HL-60 (cell line): ENCODE measurements at regions not wholly inside any gene's neighbourhood (a gene's known extent, or its start where the extent isn't known, plus 50 kb on each side); places are given as distances from the start of the nearest gene placed in this dataset.

Source experiments
- DNase-seq, 2 experiments: peaks; one replicate each; pipeline ENCODE4 v3.0.0-alpha.2; 2010 to 2020; ENCODE audit warnings: low read depth in 1 of 2, low spot score in 1 of 2
- H3K27ac ChIP-seq: fragments of 250-450 bp; sonication (Bioruptor Pico); replicated peaks from 2 replicates; pipeline ENCODE4 v1.5.1; 2020; ENCODE audit warnings: mild to moderate bottlenecking, moderate library complexity
- H3K27me3 ChIP-seq: fragments of 250-450 bp; sonication (Bioruptor Pico); 2 replicates; pipeline ENCODE4 v1.5.1; 2021; ENCODE audit warnings: mild to moderate bottlenecking, moderate library complexity; ENCODE audit not compliant: insufficient read depth, poor library complexity, severe bottlenecking
- H3K4me3 ChIP-seq: replicated peaks from 2 replicates; pipeline ENCODE4 v1.5.1; 2011; ENCODE audit warnings: mild to moderate bottlenecking, control low read depth, low read length; ENCODE audit not compliant: insufficient read depth
- GABPA ChIP-seq: IDR thresholded peaks from 2 replicates; pipeline ENCODE4 v1.6.1; 2012; ENCODE audit warnings: low read depth
- POLR2AphosphoS5 ChIP-seq: IDR thresholded peaks from 2 replicates; pipeline ENCODE4 v1.6.1; 2012; ENCODE audit warnings: low read depth
- SPI1 ChIP-seq: IDR thresholded peaks from 2 replicates; pipeline ENCODE4 v1.6.1; 2012; ENCODE audit warnings: low read depth, mild to moderate bottlenecking, borderline replicate concordance
- TF ChIP-seq, protein P1 (sequence below): IDR thresholded peaks from one replicate; pipeline ENCODE4 v1.5.1; 2011; ENCODE audit warnings: low read length, control low read depth, inconsistent platforms; ENCODE audit not compliant: insufficient read depth
- TF ChIP-seq, protein P2 (sequence below): IDR thresholded peaks from 2 replicates; pipeline ENCODE4 v1.6.1; 2012; ENCODE audit warnings: low read depth; ENCODE audit not compliant: insufficient replicate concordance

DNA sequence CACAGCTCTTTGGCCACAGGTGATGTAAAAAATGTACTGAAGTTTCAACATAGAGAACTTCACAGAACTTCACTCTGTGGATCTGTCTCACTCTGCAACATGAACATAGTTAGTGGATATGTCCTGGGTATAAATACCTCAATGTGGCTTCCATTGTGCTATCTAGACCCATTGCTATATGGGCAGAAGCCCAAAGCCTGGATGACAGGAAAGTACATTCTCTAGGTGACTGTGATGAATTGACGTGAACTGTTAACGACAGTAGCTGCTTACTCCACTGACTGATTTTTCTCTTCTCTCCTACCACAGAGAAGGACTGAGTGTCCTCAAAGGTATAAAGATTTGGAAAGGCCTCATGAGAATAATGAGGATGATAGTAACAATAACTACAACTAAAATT lies 270.1 kb upstream of the FTMT start:
- DNase-seq, result no peak
- Histone ChIP-seq H3K4me3 (no peak overlapping the region), H3K27ac (no peak overlapping the region), H3K27me3 (no peaks in the 10 kb centered on the region)
- TF ChIP-seq, protein P1, sequence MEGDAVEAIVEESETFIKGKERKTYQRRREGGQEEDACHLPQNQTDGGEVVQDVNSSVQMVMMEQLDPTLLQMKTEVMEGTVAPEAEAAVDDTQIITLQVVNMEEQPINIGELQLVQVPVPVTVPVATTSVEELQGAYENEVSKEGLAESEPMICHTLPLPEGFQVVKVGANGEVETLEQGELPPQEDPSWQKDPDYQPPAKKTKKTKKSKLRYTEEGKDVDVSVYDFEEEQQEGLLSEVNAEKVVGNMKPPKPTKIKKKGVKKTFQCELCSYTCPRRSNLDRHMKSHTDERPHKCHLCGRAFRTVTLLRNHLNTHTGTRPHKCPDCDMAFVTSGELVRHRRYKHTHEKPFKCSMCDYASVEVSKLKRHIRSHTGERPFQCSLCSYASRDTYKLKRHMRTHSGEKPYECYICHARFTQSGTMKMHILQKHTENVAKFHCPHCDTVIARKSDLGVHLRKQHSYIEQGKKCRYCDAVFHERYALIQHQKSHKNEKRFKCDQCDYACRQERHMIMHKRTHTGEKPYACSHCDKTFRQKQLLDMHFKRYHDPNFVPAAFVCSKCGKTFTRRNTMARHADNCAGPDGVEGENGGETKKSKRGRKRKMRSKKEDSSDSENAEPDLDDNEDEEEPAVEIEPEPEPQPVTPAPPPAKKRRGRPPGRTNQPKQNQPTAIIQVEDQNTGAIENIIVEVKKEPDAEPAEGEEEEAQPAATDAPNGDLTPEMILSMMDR, result no peak
- TF ChIP-seq SPI1 (no peak), GABPA (no peak), POLR2AphosphoS5 (no peak)
- TF ChIP-seq, protein P2, sequence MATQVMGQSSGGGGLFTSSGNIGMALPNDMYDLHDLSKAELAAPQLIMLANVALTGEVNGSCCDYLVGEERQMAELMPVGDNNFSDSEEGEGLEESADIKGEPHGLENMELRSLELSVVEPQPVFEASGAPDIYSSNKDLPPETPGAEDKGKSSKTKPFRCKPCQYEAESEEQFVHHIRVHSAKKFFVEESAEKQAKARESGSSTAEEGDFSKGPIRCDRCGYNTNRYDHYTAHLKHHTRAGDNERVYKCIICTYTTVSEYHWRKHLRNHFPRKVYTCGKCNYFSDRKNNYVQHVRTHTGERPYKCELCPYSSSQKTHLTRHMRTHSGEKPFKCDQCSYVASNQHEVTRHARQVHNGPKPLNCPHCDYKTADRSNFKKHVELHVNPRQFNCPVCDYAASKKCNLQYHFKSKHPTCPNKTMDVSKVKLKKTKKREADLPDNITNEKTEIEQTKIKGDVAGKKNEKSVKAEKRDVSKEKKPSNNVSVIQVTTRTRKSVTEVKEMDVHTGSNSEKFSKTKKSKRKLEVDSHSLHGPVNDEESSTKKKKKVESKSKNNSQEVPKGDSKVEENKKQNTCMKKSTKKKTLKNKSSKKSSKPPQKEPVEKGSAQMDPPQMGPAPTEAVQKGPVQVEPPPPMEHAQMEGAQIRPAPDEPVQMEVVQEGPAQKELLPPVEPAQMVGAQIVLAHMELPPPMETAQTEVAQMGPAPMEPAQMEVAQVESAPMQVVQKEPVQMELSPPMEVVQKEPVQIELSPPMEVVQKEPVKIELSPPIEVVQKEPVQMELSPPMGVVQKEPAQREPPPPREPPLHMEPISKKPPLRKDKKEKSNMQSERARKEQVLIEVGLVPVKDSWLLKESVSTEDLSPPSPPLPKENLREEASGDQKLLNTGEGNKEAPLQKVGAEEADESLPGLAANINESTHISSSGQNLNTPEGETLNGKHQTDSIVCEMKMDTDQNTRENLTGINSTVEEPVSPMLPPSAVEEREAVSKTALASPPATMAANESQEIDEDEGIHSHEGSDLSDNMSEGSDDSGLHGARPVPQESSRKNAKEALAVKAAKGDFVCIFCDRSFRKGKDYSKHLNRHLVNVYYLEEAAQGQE, result no peak

DNA sequence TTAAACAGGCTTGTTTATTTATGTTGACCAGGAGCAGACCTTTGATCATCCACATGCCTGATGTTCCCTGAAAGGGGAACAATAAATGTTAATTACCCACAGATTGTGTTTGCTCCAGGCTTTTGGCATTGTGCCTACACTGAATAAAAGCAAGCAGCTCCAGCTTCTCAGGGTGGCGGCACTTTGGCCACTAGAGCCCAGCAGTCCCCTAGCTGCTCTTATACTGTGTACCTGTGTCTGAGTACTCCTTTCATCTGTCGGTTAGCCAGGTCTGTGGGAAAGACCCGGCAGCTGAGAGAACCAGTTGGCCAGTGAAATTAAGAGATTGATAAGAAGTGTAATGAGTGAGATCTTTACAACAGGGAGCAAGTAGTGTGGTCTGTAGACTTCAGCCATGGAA lies 254.8 kb upstream of the FTMT start:
- no peak for DNase-seq
- TF ChIP-seq GABPA (no peak), POLR2AphosphoS5 (no peak), SPI1 (no peak)
- TF ChIP-seq, protein P1, result no peak
- TF ChIP-seq, protein P2, result no peak
- no peaks in the 10 kb centered on the region for H3K27me3 ChIP-seq

DNA sequence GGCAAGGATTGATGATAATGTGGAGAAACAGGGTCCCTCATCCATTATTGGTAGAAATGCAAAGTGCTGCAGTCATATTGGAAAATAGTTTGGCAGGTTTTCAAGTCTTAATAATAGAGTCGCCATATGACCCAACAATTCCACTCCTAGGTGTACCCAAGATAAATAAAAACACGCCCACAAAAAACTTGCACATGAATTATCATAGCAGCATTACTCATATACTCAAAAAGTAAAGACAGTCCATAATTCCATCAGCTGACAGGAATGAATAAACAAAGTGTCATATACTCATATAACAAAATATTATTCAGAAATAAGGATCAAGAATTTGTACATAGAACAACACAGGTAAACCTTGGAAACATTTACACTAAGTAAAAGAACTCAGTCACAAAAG lies 242.9 kb upstream of the FTMT start:
- DNase-seq, result no peak
- no peak overlapping the region for H3K27ac ChIP-seq
- no peaks in the 10 kb centered on the region for H3K27me3 ChIP-seq
- H3K4me3 ChIP-seq, result no peak overlapping the region
- TF ChIP-seq SPI1 (no peak), POLR2AphosphoS5 (no peak)
- TF ChIP-seq, protein P1, result no peak
- TF ChIP-seq, protein P2, result no peak

More for the DNA sequence above, 254.8 kb upstream of the FTMT start:
- Histone ChIP-seq H3K27ac (no peak overlapping the region), H3K4me3 (no peak overlapping the region)
